ENCODE measurements at regions not wholly inside any gene's neighbourhood (a gene's known extent, or its start where the extent isn't known, plus 50 kb on each side); places are given as distances from the start of the nearest gene placed in this dataset.

- 63 to 74% (median 69%) methylated on average over 4 of the region's 4 CpGs for WGBS, 3 donors
- no peaks in the 10 kb centered on the region for H3K9me3 ChIP-seq
- no peaks in the 10 kb centered on the region for H3K4me1 ChIP-seq (ENCODE audit: insufficient read depth)
- no peaks in the 10 kb centered on the region for H3K36me3 ChIP-seq
- H3K27ac ChIP-seq, result no peak overlapping the region
- intact Hi-C loops (cut with DNase I), result no loop called here
- H3K27me3 ChIP-seq, result no peaks in the 10 kb centered on the region
- DNase-seq, result no peak
- no peak for TF ChIP-seq CTCF (IDR thresholded peaks at IDR 0.05)
- no peak for TF ChIP-seq EP300 (IDR thresholded peaks at IDR 0.05)
- no peak for TF ChIP-seq POLR2A (IDR thresholded peaks at IDR 0.05)
- H3K4me3 ChIP-seq, result no peak overlapping the region
Measured at GRCh38 chr5:3701694-3702093, 106.1 kb downstream of the IRX1 start.

GRCh38 chr5:3704661-3705060 lies 109.0 kb downstream of the IRX1 start:
- no peaks in the 10 kb centered on the region for H3K27me3 ChIP-seq
- no peak for DNase-seq
- TF ChIP-seq CTCF (IDR thresholded peaks at IDR 0.05), result no peak
- no peak for TF ChIP-seq EP300 (IDR thresholded peaks at IDR 0.05)
- intact Hi-C loops (cut with DNase I), result no loop called here
- H3K36me3 ChIP-seq, result no peaks in the 10 kb centered on the region
- no peak overlapping the region for H3K4me3 ChIP-seq
- no peaks in the 10 kb centered on the region for H3K4me1 ChIP-seq (ENCODE audit: insufficient read depth)
- no peaks in the 10 kb centered on the region for H3K9me3 ChIP-seq
- H3K27ac ChIP-seq, result no peak overlapping the region

- Histone ChIP-seq H3K27me3 (no peaks in the 10 kb centered on the region), H3K9me3 (no peaks in the 10 kb centered on the region), H3K27ac (no peak overlapping the region), H3K36me3 (no peaks in the 10 kb centered on the region), H3K4me3 (no peak overlapping the region), H3K4me1 (ENCODE audit: insufficient read depth) (no peaks in the 10 kb centered on the region)
- no peak for DNase-seq
- WGBS, 3 donors, result 30 to 40% (median 32%) methylated on average over 11 of the region's 11 CpGs
- no peak for TF ChIP-seq CTCF (IDR thresholded peaks at IDR 0.05)
- no peak for TF ChIP-seq POLR2A (IDR thresholded peaks at IDR 0.05)
- TF ChIP-seq EP300 (IDR thresholded peaks at IDR 0.05), result no peak
- intact Hi-C loops (cut with DNase I), result no loop called here
Measured at GRCh38 chr5:3709068-3709716, 113.6 kb downstream of the IRX1 start.

- Histone ChIP-seq H3K36me3 (no peaks in the 10 kb centered on the region), H3K27ac (no peak overlapping the region), H3K9me3 (no peaks in the 10 kb centered on the region), H3K4me1 (ENCODE audit: insufficient read depth) (no peaks in the 10 kb centered on the region), H3K27me3 (no peaks in the 10 kb centered on the region), H3K4me3 (no peak overlapping the region)
- no peak for TF ChIP-seq POLR2A (IDR thresholded peaks at IDR 0.05)
- no peak for TF ChIP-seq CTCF (IDR thresholded peaks at IDR 0.05)
- TF ChIP-seq EP300 (IDR thresholded peaks at IDR 0.05), result no peak
- intact Hi-C loops (cut with DNase I), result no loop called here
- WGBS, 3 donors, result 39 to 52% (median 41%) methylated on average over 10 of the region's 10 CpGs
- DNase-seq, result no peak
Measured at GRCh38 chr5:3709717-3710348, 114.2 kb downstream of the IRX1 start.

Measured in ovary (tissue), 7 donors.